GM18907 (cell line): ENCODE measurements at regions not wholly inside any gene's neighbourhood (a gene's known extent, or its start where the extent isn't known, plus 50 kb on each side); places are given as distances from the start of the nearest gene placed in this dataset.

Experiments
- ATAC-seq: cut with Tn5 transposase; IDR thresholded peaks from one replicate; pipeline ENCODE4 v1.9.1; 2021; ENCODE audit warnings: mild to moderate bottlenecking, moderate library complexity; ENCODE audit not compliant: unreplicated experiment

GRCh38 chr2:186068139-186068801 is 329.7 kb downstream of the FSIP2 start:
- peak; percentile 73 for ATAC-seq

GRCh38 chr2:186069676-186070075 is 331.1 kb downstream of the FSIP2 start:
- ATAC-seq: no peak

- ATAC-seq: no peak
Measured at GRCh38 chr2:186085226-186085625, 346.6 kb downstream of the FSIP2 start.

- ATAC-seq: no peak
Measured at GRCh38 chr2:186093174-186093573, 354.6 kb downstream of the FSIP2 start.

- no peak for ATAC-seq
Measured at GRCh38 chr2:186098821-186099220, 360.2 kb downstream of the FSIP2 start.

GRCh38 chr2:186099826-186100225 is 361.2 kb downstream of the FSIP2 start:
- no peak for ATAC-seq

GRCh38 chr2:186100636-186101035 is 362.0 kb downstream of the FSIP2 start:
- ATAC-seq: no peak

GRCh38 chr2:186101616-186102015 is 363.0 kb downstream of the FSIP2 start:
- ATAC-seq: no peak

- ATAC-seq: no peak
Measured at GRCh38 chr2:186103276-186103675, 364.7 kb downstream of the FSIP2 start.

GRCh38 chr2:186105016-186105724 is 366.6 kb downstream of the FSIP2 start:
- no peak for ATAC-seq

GRCh38 chr2:186108470-186108869 is 369.9 kb downstream of the FSIP2 start:
- ATAC-seq: no peak

GRCh38 chr2:186113284-186113683 is 372.8 kb upstream of the ZC3H15 start:
- no peak for ATAC-seq

- no peak for ATAC-seq
Measured at GRCh38 chr2:186125156-186125555, 360.9 kb upstream of the ZC3H15 start.

- ATAC-seq: no peak
Measured at GRCh38 chr2:186125625-186126024, 360.4 kb upstream of the ZC3H15 start.

- ATAC-seq: no peak
Measured at GRCh38 chr2:186126181-186126580, 359.9 kb upstream of the ZC3H15 start.

- ATAC-seq: no peak
Measured at GRCh38 chr2:186129767-186130581, 356.1 kb upstream of the ZC3H15 start.

GRCh38 chr2:186130748-186131641 is 355.1 kb upstream of the ZC3H15 start:
- ATAC-seq: no peak

GRCh38 chr2:186135686-186136085 is 350.4 kb upstream of the ZC3H15 start:
- no peak for ATAC-seq

GRCh38 chr2:186136860-186137259 is 349.2 kb upstream of the ZC3H15 start:
- ATAC-seq: no peak

- no peak for ATAC-seq
Measured at GRCh38 chr2:186138845-186139244, 347.2 kb upstream of the ZC3H15 start.

GRCh38 chr2:186159101-186159500 is 327.0 kb upstream of the ZC3H15 start:
- no peak for ATAC-seq
